ENCODE measurements at regions not wholly inside any gene's neighbourhood (a gene's known extent, or its start where the extent isn't known, plus 50 kb on each side); places are given as distances from the start of the nearest gene placed in this dataset.

DNA sequence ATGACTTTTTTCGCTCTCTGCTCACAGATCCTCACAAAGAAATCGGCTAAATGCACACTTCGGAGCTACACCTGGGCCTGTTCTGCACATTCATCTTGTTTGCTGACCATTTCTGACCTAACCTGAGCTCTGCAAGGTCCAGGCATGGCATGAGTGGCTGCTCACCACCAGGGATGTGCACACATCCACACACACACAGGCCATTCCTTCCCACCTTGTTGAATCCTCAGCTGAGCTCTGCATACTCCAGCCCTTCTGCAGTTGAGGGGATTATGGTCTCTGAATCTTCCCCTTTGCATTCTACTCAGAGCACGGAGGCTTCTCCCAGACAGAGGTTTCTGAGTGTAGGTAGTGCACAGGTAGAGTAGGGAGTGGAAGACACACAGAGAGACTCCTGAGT lies 411.9 kb upstream of the B3GAT1 start:
- DNase-seq (ENCODE audit: low read depth, low spot score) = no peak
- in situ Hi-C loops (cut with HindIII; ENCODE audit: low pct_unique_long_range_greater_than_20kb, low sequenced_read_pairs) (no loop called here), intact Hi-C loops (cut with micrococcal nuclease; ENCODE audit: unreplicated experiment) (no loop called here)
- no peak overlapping the region for H3K27ac ChIP-seq (ENCODE audit: low read length)
- peaks cover 9% of the 10 kb centered on the region for H3K27me3 ChIP-seq (ENCODE audit: control insufficient read depth, insufficient read depth, low read length)
- TF ChIP-seq, protein P1, sequence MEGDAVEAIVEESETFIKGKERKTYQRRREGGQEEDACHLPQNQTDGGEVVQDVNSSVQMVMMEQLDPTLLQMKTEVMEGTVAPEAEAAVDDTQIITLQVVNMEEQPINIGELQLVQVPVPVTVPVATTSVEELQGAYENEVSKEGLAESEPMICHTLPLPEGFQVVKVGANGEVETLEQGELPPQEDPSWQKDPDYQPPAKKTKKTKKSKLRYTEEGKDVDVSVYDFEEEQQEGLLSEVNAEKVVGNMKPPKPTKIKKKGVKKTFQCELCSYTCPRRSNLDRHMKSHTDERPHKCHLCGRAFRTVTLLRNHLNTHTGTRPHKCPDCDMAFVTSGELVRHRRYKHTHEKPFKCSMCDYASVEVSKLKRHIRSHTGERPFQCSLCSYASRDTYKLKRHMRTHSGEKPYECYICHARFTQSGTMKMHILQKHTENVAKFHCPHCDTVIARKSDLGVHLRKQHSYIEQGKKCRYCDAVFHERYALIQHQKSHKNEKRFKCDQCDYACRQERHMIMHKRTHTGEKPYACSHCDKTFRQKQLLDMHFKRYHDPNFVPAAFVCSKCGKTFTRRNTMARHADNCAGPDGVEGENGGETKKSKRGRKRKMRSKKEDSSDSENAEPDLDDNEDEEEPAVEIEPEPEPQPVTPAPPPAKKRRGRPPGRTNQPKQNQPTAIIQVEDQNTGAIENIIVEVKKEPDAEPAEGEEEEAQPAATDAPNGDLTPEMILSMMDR (IDR thresholded peaks at IDR 0.05) = no peak
- TF ChIP-seq, protein P2, sequence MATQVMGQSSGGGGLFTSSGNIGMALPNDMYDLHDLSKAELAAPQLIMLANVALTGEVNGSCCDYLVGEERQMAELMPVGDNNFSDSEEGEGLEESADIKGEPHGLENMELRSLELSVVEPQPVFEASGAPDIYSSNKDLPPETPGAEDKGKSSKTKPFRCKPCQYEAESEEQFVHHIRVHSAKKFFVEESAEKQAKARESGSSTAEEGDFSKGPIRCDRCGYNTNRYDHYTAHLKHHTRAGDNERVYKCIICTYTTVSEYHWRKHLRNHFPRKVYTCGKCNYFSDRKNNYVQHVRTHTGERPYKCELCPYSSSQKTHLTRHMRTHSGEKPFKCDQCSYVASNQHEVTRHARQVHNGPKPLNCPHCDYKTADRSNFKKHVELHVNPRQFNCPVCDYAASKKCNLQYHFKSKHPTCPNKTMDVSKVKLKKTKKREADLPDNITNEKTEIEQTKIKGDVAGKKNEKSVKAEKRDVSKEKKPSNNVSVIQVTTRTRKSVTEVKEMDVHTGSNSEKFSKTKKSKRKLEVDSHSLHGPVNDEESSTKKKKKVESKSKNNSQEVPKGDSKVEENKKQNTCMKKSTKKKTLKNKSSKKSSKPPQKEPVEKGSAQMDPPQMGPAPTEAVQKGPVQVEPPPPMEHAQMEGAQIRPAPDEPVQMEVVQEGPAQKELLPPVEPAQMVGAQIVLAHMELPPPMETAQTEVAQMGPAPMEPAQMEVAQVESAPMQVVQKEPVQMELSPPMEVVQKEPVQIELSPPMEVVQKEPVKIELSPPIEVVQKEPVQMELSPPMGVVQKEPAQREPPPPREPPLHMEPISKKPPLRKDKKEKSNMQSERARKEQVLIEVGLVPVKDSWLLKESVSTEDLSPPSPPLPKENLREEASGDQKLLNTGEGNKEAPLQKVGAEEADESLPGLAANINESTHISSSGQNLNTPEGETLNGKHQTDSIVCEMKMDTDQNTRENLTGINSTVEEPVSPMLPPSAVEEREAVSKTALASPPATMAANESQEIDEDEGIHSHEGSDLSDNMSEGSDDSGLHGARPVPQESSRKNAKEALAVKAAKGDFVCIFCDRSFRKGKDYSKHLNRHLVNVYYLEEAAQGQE (IDR thresholded peaks at IDR 0.05; ENCODE audit: insufficient read depth in 1 of 2, low read depth in 2 of 2, low read length in 1 of 2) = no peak
- TF ChIP-seq SIN3A (IDR thresholded peaks at IDR 0.05; ENCODE audit: borderline replicate concordance, insufficient read depth, low read depth, low read length) = no peak
- no peak for TF ChIP-seq POLR2AphosphoS5 (IDR thresholded peaks at IDR 0.05; ENCODE audit: low read depth, low read length)
- TF ChIP-seq TCF7L2 (IDR thresholded peaks at IDR 0.05; ENCODE audit: low read depth, low read length) = no peak
- H3K4me3 ChIP-seq (ENCODE audit: low read depth in 2 of 2, low read length in 2 of 2) = no peak overlapping the region
- no peaks in the 10 kb centered on the region for H3K9me3 ChIP-seq (ENCODE audit: control insufficient read depth, insufficient read depth, low read depth, low read length)
- no peak for ATAC-seq
- no peaks in the 10 kb centered on the region for H3K36me3 ChIP-seq (ENCODE audit: control insufficient read depth, insufficient read depth, low read length)
- ChIA-PET CTCF (no interaction called here), POLR2A (no interaction called here)
- no peaks in the 10 kb centered on the region for H3K4me1 ChIP-seq (ENCODE audit: control insufficient read depth, insufficient read depth, low read length)
- BruUV-seq (replicated peaks) = no TSS peak

DNA sequence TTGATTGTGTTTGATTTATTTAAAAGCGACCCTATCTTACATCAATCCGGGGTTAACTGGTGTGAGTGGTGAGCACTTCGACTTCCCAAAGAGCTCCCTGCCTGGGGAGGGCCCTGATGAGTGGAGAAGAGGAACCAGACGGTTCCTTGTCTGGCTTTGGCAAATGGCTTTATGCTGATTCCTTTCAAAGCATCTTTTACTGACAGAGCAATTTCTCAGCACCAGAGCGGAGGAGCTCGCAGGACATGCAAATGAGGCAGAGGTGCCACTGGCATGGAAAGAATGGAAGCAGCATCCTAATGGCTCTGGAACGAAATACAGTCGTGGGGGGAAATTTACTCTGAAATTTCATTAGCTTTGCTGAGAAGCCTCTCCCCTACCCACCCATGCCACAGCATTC lies 410.9 kb upstream of the B3GAT1 start:
- ATAC-seq (no peak), DNase-seq (ENCODE audit: low read depth, low spot score) (no peak)
- in situ Hi-C loops (cut with HindIII; ENCODE audit: low pct_unique_long_range_greater_than_20kb, low sequenced_read_pairs) (no loop called here), intact Hi-C loops (cut with micrococcal nuclease; ENCODE audit: unreplicated experiment) (no loop called here)
- no TSS peak for BruUV-seq (replicated peaks)
- ChIA-PET POLR2A (no interaction called here), CTCF (interaction anchor here (0.7 kb wide), 1 partner anchor 212 kb away, joined by 4 read pairs; no protein-coding TSS in a partner anchor)
- Histone ChIP-seq H3K4me3 (ENCODE audit: low read depth in 2 of 2, low read length in 2 of 2) (no peak overlapping the region), H3K27ac (ENCODE audit: low read length) (no peak overlapping the region), H3K27me3 (ENCODE audit: control insufficient read depth, insufficient read depth, low read length) (peaks cover 9% of the 10 kb centered on the region), H3K9me3 (ENCODE audit: control insufficient read depth, insufficient read depth, low read depth, low read length) (no peaks in the 10 kb centered on the region), H3K4me1 (ENCODE audit: control insufficient read depth, insufficient read depth, low read length) (no peaks in the 10 kb centered on the region), H3K36me3 (ENCODE audit: control insufficient read depth, insufficient read depth, low read length) (no peaks in the 10 kb centered on the region)
- TF ChIP-seq POLR2AphosphoS5 (IDR thresholded peaks at IDR 0.05; ENCODE audit: low read depth, low read length) = no peak
- TF ChIP-seq, protein P2 (IDR thresholded peaks at IDR 0.05; ENCODE audit: insufficient read depth in 1 of 2, low read depth in 2 of 2, low read length in 1 of 2) = no peak
- TF ChIP-seq TCF7L2 (IDR thresholded peaks at IDR 0.05; ENCODE audit: low read depth, low read length) = no peak
- TF ChIP-seq, protein P1 (IDR thresholded peaks at IDR 0.05) = no peak
- no peak for TF ChIP-seq SIN3A (IDR thresholded peaks at IDR 0.05; ENCODE audit: borderline replicate concordance, insufficient read depth, low read depth, low read length)

All from Panc1 (cell line).